ENCODE measurements at regions not wholly inside any gene's neighbourhood (a gene's known extent, or its start where the extent isn't known, plus 50 kb on each side); places are given as distances from the start of the nearest gene placed in this dataset.

GRCh38 chr1:91080650-91081049 lies 58.8 kb upstream of the ZNF644 start:
- TF ChIP-seq NFIC (IDR thresholded peaks at IDR 0.05) (no peak), TAF1 (IDR thresholded peaks at IDR 0.05; ENCODE audit: low read depth) (no peak)

Data from Ishikawa (cell line).